Activated CD4-positive, alpha-beta T cell treated with anti-CD3 and anti-CD28 coated beads, Interleukin-2, Interleukin-4, amounts not matched to agents 100 ng/mL and 50 ng/mL, durations not matched to agents 16 hours and 8 hours (primary cell): ENCODE measurements at regions not wholly inside any gene's neighbourhood (a gene's known extent, or its start where the extent isn't known, plus 50 kb on each side); places are given as distances from the start of the nearest gene placed in this dataset.

ENCODE experiments used
- DNase-seq: peaks from one replicate; pipeline ENCODE4 v3.0.0-alpha.2; 2020; ENCODE audit warnings: low spot score

DNA sequence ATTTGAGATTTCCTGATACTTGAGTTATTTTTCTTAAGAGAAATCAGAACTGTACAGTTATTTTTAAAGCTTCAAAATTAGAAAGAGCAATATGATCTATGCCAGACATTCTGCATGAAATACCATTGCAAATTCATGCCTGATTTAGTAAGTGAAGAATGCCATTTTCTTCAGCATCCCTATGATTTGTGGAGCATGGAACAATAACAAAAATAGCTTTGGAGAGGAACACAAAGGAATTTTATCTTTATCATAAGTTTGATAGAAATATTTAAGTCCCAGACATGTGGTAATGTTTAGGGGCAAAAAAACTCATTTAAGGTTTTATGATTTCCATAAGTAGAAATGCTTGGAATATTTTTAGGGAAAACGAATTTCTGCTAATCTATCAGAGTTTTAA lies 1863.4 kb downstream of the EFNA5 start:
- no peak for DNase-seq

- no peak for DNase-seq
These were observed 1864.1 kb downstream of the EFNA5 start for GRCh38 chr5:105806596-105806995.

GRCh38 chr5:105803431-105803830 lies 1867.3 kb downstream of the EFNA5 start:
- DNase-seq: no peak

DNA sequence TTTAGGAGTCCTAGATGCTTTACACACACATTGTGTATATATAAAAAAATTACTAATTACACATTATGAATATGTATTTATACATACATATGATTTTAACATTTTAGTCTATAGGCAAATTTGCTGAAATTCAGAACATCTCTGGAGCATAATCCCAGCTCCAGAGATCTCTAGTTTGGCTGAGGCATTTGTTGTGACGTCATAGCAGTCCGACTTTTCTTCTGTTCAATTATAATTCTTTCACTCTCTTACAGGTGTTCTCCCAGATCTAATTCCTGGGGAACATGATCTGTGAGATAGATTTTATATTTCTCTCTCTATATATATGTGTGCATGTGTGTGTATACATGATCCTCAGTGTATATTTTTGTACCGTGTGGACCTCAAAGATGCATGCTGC lies 1876.2 kb downstream of the EFNA5 start:
- DNase-seq: no peak

DNA sequence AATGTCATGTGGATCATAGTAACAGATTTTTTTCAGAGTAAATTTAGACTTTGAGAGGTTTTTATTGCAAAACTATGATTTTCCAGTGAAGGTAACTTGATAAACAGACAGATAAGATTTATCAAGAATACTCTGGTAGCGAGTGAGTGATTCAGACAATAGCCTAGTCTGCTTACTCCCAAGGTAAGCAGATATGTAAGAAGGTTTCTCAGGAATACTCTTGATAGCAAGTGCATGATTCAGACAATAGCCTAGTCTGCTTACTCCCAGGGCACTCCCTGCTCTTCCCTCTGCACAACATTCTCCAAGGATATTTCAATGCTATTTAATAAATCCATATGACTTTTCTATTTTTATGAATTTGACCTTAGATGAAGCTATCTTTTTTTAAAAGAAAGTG lies 1881.5 kb downstream of the EFNA5 start:
- no peak for DNase-seq

DNA sequence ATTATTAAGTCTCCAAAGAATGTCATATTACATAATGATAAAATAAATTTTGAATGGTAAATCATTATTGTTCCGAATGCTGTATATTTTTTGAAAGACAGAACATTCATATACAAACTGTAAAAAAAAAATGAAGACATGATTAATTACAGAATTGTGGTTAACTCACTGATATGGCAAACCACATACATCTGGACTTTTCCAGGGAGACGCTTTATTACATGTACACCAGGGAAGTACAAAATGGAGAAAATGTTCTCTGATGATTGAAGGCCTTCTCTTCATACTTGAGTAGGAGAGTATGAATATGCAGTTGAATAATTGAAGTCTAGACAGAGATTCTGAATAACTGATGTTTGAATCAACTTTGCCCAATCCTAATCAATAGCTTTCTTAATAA lies 1886.9 kb downstream of the EFNA5 start:
- no peak for DNase-seq

DNA sequence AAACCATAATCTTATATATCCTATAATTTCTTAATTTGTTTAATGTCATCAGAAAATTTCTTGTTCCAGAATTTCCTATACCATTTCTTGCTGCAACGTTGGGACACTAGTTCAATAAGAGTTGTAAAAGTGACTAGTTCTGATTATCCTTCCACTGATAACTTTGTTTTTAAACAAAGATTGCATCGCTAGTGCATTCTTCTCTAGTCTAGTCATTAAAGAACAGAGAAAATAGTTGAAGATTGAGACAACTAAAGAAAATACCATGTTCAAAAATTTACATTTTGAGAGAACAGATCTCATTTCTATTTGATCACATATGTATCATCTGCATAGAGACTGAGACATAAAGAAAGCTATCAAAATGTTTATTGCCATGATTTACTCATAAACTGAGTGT lies 1888.2 kb downstream of the EFNA5 start:
- DNase-seq: no peak

- no peak for DNase-seq
These were observed 1897.5 kb downstream of the EFNA5 start for GRCh38 chr5:105773241-105773640.

- no peak for DNase-seq
These were observed 1903.5 kb downstream of the EFNA5 start for GRCh38 chr5:105767267-105767666.

DNA sequence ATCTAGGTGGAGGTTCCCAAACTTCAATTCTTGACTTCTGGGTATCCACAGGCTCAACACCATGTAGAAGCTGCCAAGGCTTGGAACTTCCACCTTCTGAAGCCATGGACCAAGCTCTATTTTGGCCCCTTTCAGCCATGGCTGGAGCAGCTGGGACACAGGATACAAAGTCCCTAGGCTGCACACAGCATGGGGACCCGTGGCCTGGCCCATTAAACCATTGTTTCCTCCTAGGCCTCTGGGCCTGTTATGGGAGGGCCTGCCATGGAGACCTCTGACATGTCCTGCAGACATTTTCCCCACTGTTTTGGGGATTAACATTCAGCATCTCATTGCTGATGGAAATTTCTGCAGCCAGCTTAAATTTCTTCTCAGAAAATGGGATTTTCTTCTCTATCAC lies 1908.0 kb downstream of the EFNA5 start:
- no peak for DNase-seq

DNA sequence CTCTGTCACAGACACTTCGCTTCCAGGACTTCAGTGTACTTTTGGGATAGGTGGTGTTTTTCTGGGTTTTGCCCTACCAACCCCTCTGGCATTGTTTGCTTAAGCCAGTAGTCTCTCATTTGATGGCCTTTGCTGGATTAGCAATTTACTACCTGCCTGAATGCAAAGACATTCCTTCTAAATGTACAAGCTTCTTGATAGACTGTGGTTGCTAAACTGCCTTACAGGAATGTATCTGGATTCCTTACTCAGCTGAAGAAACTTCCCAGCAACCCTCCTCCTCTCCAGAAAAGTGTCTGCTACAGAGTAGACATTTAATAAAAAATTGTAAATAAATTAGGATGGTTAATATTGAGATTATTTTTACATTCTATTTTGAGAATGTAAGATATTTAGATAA lies 1916.7 kb downstream of the EFNA5 start:
- DNase-seq: no peak

DNA sequence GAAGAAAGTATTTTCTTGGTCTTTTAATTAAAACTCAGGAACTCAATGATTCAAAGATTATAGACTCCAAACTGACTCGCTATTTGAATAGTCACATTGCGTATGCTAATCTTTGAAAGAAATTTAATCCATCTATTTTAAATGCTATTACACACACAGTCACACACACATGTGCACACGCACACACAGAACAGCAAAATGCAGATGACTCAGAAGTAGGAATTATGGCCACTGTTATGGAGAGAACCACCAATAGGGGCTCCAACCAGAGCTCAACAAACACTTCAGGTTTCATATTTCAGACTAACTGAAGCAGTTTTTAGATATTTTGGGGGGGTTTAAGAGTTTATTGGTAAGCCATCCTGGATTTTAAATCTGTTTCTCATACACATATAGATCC lies 1917.9 kb downstream of the EFNA5 start:
- no peak for DNase-seq

DNA sequence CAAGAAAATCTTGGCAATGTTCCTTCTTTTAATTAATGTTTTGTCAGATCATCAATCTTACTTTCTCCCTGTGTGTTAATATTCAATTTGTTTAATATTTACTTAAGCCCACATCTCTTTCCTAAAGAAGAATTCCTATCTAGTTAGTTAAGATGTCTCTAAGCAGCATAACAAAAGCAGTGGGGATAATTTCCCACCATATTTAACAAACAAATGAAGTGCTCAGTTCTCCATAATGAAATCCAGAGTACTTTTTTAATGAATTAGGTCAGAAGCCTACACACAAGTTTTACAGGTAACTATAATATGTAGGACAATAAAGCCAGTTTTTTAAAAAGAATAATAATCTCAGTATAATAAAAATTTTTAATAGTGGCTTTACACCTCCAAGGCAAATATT lies 1918.8 kb downstream of the EFNA5 start:
- DNase-seq: no peak

GRCh38 chr5:105745111-105745510 lies 1925.6 kb downstream of the EFNA5 start:
- no peak for DNase-seq

GRCh38 chr5:105740242-105740641 lies 1930.5 kb downstream of the EFNA5 start:
- no peak for DNase-seq

GRCh38 chr5:105739732-105740131 lies 1931.0 kb downstream of the EFNA5 start:
- DNase-seq: no peak

DNA sequence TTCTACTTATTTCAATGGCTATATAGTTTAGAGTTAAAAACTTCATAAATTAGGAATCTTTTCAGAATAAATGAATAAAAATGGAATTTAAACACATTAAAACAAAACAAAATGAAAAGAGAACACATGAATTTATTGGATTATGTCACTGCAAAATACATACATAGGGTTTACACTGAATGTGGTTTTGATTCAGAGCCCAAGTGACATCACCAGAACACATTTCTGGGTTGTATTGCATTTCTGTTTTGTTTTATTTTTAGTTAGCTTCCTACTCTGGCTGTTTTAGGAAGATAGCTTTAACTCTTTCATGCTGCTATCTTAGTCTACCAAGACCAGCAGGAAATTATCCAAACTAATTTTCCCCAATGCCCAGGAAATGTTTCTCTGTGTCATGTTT lies 1935.0 kb downstream of the EFNA5 start:
- no peak for DNase-seq

DNA sequence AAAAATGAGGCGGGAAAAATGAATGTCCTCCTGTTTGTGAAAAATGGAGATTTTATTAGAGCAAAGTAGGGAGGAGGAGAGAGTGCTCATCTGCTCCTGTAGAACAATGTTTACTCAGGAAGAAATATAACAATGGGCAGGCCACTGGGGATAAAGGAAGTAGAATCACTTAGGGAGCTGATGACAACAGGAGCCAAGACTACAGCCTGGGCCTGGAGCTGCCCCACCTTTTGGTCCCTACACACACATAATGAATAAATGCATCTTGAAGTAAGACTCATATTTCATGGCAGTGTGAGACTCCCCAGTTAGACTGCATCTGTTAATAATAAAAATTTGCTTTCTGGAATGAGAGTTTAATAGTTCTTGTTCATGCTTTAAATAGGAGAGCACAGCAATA lies 1939.8 kb downstream of the EFNA5 start:
- no peak for DNase-seq

- DNase-seq: no peak
These were observed 1944.6 kb downstream of the EFNA5 start for GRCh38 chr5:105726093-105726492.

GRCh38 chr5:105708442-105708841 lies 1962.3 kb downstream of the EFNA5 start:
- no peak for DNase-seq

GRCh38 chr5:105702323-105702722 lies 1968.4 kb downstream of the EFNA5 start:
- no peak for DNase-seq

GRCh38 chr5:105696440-105696839 lies 1974.3 kb downstream of the EFNA5 start:
- no peak for DNase-seq

GRCh38 chr5:105695941-105696340 lies 1974.8 kb downstream of the EFNA5 start:
- no peak for DNase-seq

DNA sequence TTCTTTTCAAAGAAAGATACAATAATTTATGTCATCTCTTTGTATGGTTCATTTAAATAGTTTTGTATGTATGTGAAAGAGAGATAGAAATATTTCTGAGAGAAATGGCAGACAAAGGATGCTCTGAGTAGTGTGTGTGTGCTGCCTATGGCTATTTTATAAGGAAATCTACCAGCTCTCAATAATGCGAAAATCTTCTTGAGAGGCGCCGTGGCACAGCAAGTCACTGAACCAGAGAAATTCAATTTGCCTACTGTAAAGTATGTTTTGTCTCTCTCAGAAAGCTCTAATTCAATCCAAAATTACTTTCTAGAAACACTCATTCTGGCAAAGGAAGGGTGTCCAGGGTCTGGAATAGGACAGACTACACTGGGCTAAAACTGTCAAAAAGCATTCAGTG lies 1981.1 kb downstream of the EFNA5 start:
- no peak for DNase-seq

DNA sequence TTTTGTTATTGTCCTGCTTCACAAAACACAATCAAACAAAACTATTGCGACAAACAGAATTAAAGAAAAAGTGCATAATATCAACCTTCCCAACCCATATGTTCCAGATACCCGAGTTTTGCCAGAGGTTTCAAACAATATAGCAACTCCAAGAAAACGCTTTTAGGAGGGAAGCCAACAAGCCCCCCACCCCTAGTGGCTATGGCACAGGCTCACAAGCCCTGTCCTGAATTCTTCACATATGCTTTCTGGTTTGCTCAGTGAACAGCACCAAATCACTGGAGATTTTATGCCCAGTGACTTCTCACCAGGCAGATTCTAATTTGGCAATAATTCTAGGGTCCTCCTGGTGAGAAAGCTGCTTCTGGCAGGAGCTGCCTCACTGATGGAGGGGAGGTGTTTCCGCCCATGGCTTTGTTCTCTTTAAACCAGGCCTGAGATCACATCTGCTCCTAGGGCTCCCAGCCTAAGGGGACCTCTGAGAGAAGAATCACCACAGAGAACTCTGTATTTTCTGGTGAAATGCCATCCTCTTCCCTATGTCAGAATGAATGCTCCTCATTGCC lies 1982.4 kb downstream of the EFNA5 start:
- DNase-seq: no peak
